NCI-H1048 (cell line): ENCODE measurements at regions not wholly inside any gene's neighbourhood (a gene's known extent, or its start where the extent isn't known, plus 50 kb on each side); places are given as distances from the start of the nearest gene placed in this dataset.
"Not testable (repeated sequence)": the region's sequence is repeated elsewhere in the genome, so short reads cannot be mapped to it uniquely, and the experiment has no call there.

Experiments used
- DNase-seq: peaks from one replicate; lab custom pipeline; 2025; lab: John Stamatoyannopoulos, UW

DNA sequence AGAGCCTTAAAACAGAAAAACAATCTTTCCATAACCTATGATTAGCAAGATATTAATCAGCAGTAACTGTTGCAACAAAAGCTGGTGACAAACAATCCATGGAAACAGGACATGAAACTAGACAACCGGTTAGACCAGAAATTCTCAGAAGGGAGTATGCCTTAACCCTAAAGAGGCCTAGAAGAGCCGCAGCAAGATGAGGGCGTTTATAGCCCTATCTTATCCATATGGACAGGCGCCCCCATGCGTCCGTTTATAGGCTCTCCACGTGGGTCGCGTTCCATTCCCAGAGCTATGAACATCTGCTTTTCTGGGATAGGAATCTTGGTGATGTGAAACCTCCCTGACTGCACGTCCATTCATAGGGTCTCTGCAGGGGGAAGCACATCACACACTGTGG lies 1662.7 kb upstream of the PABPC4L start:
- not testable (repeated sequence) for DNase-seq

DNA sequence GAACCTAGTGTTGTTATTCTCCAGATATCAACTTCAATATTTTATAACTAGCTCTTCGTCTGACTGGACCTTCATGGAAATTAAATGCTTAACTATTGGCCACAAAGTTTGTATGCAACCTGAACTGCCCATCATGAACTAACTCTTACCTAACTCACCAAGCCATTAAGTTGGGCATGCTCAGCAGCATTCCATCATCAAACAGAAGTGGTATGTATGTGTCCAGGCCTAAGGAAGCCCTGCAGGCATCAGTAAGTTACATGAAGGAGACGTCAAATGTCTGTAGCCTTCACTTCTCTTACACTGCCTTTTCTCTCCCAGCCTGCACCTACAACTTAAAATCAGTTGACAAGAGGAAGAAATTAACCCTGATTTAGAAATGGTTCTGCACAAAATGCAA lies 1639.2 kb upstream of the PABPC4L start:
- DNase-seq = no peak

DNA sequence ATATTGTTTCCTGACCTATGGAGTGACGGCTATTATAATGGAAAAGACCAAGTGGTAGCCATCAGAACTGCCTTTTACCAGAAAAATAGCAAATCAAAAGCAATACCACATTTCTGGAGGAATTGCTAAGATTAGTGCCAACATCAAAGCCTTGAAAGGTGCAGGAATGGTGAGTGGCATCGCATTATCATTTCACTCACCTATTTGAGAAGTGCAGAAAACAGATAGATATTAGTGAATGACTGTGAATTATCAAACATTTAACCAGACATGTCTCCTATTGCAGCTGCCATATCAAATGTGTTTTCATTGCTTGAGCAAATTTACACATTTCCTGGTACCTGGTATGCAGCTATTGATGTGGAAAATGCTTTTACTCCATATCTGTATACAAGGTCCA lies 1638.1 kb upstream of the PABPC4L start:
- no peak for DNase-seq

DNA sequence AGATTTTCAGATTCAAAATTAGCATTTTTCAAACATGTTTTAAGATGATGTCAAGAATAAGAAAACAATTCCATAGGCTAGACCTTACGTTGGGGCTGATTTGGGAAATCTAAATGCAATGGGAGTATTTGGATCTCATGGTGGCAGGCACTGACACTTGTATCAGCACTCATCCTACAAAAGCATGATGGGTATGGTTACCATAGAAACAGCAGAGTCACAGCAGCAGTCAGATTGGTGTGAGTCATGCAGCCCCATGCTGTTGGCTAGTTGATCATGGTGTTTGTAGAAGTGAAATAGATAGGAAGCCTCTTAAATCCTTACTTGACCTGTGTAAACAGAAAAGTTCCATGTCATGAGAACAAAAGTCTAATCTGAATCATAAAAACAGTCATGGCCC lies 1637.3 kb upstream of the PABPC4L start:
- DNase-seq = no peak

DNA sequence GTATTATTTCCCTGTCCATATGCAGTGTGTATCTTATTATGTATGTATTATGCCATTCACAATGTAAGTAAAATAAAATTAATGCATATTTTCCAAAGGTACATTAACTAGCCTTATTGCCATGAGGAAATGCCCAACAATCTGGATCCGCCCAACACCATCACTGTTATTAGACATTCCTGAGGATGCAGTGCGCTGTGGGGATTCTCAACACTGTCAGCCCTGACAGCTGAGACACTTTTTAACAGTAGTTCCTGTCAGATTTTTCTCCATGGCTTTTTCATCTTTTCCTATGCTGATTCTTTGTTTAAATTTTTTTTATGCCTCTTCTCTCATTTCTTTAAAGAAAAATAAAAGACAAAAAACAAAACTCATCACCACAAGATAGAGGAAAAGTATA lies 1632.9 kb upstream of the PABPC4L start:
- DNase-seq = no peak

DNA sequence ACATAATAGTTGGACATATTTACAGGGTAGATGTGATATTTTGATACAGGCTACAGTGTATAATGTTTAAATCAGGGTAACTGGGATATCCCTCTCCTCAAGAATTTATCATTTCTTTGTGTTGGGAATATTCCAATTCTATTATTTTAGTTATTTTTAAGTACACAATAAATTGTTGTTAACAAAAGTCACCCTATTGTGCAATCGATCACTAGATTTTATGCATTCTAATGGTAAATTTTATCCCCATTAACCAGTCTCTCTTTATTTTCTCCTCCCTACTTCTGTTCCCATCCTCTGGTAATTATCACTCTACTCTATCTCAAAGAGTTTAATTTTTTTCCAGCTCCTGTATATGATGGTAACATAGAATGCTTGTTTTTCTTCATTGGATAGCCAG lies 1631.9 kb upstream of the PABPC4L start:
- no peak for DNase-seq

DNA sequence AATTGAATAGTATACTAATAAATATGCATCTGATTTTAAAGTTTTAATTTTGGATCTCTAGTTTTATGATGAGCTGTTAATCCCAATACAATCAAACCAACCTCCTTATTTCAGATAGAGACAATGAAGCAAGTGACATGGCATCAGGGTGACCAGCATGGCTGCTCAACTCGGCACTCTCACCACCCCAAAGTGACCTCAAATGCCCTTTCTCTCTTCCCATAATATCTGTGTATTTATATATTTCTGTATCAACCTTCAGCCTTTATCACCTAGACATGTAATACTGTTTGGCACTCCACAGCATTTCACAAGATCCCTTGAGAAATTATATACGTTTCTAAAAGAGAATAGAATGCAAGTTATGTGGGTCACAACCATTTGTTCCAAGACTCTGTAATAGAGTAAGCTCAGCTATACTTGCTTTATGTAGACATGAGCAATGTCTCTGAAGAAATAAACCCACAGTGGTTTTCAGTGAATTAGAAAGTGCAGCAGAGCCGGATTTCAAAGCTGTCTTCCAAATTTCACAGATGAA lies 1623.2 kb upstream of the PABPC4L start:
- no peak for DNase-seq

DNA sequence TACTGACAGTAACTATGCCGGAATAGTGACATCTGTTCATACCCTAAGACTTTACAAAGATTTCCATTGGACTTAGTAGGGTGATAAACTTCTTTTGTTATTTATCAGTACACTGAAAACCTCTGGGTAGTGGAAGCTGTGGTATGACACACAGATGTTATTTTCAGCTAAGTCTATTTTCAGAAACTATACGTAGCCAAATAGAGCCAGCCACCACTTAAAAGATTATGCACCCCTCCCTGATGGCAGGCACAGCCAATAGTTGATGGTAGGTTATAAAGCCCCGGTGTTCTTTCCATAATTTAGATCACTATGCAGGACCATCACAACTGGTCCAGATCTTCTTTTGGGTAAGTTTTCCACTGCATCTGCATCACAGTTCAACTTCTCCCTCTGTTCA lies 1603.2 kb upstream of the PABPC4L start:
- no peak for DNase-seq

DNA sequence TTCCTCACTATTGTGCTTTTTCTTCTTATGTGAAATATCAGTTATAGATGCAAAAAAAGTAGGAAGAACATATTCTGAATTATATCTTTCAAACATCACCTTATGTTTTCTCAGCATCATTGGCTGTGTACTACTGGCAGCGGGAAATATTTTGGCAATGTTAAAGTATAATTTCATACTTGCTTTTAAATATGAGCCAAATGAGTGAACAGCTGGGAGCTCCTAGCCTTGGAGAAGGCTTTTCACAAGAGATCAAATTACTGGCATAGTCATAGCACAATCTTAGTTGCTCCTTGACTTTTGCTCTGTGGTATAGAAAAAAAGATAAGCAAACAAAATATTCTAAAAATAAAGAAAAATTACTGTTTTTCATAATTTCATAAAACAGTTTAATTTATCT lies 1575.8 kb upstream of the PABPC4L start:
- DNase-seq = no peak

DNA sequence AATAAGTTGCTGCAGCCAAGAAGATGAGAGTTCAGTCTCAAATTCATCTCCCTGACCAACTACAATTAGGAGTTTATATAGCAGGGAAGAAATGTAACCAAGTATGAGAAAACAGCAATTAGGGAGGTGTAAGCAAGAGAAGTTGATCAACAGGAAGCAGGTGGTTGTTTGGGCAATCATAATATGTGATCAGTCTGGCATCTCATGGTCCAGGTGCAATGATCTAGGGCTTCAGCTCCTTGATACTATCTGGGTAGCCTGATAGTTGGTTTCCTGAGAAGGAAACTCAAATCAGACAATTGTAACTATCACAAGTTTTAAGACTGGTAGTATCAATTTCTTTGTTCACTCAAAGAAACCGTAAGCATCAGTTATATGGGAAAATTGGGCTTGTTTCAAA lies 1574.3 kb upstream of the PABPC4L start:
- no peak for DNase-seq

DNA sequence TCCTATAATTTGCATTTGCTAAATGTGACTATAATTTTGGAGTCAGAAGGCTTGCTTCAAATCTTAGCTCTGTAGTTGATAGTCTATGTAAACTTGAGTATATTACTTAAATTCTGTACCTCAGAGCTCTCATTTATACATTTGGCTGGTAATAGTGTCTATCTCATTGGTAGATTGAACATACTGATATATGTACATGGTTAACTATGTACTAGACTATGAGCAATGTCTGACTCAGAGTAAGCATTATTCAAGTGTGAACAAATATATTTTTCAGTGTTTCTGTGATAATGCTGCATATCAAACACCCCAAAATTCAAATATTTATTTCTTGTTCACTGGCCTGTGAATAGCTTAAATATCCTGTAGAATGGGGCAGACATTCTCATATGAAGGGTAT lies 1568.9 kb upstream of the PABPC4L start:
- no peak for DNase-seq

DNA sequence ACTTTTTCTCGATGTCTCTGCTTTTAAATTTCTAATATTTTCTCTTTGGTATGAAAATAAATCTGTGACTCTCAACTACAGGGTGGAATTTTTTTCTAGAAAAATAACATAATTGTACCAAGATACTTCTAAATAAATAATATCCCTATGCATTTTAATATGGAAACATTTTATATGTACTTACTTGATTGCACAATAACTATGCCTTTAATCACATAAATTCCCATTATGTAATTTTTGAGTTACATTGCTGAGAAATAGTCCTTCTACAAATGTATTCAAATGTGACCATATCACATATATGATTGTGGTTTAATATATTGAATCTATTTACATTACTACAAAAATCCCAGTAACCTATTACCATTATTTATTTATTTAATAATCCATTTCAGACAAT lies 1543.3 kb upstream of the PABPC4L start:
- no peak for DNase-seq

DNA sequence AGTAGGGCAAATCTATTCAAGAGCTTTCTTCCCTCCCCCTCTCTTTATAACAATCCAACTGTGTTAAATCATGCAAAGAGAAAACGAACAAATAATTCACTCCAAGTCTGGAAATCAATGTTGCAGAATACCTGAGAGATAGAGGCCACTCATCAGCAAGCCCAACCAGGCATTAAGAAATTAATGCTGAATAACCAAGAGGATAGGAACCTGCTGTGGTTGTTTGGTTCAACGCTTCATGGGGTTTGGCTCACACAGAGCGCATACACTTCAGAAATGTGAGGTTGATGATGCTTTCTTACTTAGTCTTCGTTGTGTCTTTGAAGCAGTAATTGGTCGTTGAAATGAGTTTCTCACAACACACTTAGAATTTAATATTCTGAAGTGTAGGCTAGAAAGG lies 1540.0 kb upstream of the PABPC4L start:
- DNase-seq = no peak

DNA sequence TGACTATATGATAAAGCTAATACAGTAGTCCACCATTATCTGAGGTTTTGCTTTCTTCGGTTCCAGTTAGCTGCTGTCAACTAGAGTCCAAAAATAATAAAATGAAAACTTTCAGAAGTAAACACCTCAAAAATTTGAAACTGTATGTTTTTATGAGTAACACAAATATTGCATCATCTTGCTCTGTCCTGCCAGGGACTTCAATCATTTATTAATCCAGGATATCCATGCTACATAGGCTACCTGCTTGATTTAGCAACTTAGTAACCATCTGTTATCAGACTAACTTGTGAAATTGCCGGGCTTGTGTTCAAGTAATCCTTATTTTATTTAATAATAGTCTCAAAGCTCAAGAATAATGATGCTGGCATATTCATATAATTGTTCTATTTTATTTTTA lies 1537.8 kb upstream of the PABPC4L start:
- no peak for DNase-seq

DNA sequence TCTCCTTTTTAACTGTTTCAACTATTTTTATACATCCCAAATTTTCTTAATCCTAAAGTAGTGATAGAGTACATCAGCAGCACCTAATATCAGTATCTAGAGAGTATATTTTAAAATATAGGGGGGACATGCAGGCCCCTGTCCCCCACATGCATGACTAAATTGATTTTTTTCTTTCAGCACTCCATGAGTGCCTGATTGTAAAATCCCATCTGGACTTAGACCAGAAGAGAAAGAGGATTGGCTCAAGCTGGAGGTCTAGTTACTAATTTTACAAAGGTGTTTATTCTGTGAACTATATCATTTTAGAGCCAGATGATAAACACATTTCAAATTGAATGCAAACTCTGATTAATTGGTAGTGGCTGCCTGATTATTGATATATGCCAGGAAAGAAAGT lies 1533.9 kb upstream of the PABPC4L start:
- no peak for DNase-seq

DNA sequence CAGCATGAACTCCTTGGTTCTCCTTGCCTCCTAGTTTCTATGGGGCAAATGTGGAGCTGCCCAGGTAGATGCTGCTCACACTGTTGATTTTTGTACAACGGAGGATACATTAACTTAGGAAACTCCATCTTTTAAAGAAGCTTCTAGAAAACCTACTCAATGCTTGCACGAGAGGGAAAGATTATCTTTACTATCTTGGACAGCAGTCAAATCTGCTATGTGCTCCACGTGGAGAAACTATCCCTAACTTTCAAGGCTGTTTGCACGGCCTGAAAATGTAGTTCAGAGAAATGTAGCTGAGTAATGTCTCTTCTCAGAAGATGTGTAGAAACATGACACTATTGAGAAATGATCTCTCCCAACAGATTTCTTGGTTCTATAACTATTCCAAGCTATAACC lies 1530.9 kb upstream of the PABPC4L start:
- no peak for DNase-seq

DNA sequence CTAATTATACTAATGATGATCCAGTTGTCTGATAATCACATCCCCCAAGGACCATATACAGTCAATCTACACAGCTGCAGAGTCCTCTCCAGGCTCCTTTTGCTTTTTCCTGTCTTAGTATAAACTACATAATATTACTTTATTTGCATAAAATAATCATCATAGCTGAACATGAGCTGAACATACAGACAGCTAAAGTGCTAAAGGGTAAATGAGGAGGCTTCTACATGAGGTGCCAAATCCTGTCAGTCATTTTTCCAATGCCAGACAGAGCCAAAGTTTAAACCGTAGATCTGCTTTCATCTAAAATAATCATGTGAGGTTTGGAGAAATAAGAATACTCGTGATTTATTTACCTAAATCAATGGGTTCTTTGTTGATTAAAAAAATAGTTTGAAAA lies 1530.1 kb upstream of the PABPC4L start:
- DNase-seq = no peak

DNA sequence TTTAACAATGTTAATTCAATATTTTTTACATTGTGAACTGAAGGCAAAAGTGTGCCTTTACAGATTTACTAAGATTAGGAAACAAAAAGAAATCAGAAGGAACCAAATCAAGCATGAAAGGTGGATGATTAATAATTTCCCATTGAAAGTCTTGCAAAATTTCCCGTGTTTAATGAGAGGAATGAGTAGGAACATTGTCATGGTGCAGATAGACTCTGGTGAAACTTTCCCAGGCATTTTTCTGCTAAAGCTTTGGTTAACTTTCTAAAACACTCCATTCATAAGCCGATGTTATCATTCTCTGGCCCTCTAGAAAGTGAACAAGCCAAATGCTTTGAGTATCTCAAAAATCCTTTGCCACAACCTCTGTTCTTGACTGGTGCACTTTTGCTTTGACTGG lies 1522.8 kb upstream of the PABPC4L start:
- DNase-seq = no peak

DNA sequence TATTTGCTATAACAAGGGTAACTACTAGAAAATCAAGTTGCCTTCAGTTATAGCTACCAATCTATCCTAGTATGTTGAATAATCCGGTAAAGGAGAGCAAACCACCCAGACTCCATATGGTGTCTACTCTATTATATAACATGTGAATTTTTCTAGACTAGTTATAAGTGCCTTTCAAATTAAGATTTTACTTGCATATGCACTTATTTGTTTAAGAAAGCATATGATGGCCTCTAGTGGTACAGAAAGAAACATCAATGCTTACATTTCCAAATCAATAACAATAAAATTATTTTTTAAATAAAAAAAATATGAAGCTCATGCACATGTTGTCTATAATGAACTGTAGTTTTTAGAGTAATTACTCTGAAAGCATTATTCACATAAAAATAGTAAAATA lies 1516.4 kb upstream of the PABPC4L start:
- no peak for DNase-seq

DNA sequence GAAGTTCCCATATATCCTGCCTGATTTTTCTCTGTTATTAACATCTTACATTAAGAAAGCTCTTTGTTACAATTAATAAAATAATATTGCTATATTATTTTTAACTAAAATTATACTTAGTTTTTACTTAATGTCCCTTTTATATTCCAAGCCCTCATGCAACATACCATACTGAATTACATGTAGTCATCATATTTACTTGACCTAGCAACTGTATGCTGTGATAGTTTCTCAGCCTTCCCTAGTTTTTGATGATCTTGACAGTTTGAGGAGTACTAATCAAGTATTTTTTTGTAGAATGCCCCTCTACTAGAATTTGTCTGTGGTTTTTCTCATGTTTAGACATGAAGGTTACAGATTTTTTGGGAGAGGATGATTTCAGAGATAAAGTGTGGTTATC lies 1503.8 kb upstream of the PABPC4L start:
- DNase-seq = no peak

DNA sequence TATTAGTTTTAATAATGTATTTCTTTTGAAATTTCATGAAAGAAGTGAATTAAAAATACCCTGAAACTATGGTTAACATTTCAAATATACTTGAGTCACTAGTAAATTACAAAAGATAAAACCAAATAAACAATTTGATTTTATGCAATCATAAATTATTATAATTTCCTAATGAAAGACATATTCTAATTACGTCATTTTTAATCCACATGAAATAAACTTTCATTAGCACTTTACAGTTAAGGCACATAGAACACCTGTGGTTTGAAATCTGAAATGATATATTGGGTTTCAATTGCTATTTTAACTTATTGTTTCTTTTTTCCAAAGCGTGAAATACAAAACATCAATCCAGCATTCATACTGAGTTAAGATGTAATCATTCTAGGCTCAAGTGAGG lies 1492.5 kb upstream of the PABPC4L start:
- no peak for DNase-seq

DNA sequence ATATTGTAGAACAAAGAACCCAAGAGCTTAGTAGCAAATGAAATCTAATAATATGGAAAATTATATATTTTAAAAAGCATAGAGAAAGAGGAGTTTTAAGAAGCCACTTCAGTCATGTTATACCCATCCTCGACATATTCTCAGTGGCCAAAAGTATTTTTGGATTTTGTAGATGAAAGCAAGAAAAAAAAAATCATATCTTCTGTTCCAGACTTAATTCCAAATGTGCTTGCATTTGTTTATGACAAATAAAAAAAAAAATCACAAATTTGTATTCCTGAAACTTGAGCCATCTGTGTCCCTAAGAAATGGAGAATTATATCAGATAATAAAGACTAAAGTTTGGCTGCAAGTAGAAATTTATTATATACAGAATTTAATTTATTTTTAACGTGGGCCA lies 1482.4 kb upstream of the PABPC4L start:
- DNase-seq = no peak

DNA sequence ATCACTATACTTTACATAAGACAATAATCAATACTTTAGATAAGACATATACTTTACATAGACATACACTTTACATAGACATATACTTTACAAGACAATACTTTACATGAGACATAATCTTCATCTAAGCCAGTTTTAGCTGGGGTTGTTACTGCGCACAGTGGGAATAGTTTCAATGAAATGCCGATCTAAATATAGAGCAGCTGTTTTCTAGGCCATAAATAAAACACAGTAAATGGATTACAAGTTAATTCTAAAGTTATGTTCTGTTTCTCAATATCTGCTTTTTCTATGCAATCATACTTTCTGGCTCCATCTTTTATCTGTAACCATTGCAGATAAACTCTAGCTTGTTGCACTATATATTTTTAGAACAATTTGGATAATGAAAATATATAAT lies 1470.6 kb upstream of the PABPC4L start:
- DNase-seq = no peak

DNA sequence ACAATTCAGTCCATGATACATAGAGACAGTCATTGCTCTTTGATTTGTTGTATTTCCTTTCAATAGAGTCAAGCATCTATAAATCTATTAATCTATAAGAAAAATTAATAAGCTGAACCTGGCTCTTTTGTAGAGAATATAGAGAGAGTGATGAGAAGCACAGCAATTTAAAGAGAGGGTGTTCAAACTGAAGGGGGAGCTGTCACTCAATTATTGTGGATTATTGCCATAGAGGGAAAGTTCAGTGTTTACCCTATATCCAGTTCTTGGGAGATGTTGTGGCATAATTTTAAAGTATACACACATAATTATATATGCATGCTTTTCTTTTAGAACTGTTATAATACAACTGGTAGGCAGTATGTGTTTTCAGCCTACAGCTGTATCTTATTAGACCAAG lies 1469.0 kb upstream of the PABPC4L start:
- DNase-seq = no peak
